ENCODE measurements at regions not wholly inside any gene's neighbourhood (a gene's known extent, or its start where the extent isn't known, plus 50 kb on each side); places are given as distances from the start of the nearest gene placed in this dataset.

DNA sequence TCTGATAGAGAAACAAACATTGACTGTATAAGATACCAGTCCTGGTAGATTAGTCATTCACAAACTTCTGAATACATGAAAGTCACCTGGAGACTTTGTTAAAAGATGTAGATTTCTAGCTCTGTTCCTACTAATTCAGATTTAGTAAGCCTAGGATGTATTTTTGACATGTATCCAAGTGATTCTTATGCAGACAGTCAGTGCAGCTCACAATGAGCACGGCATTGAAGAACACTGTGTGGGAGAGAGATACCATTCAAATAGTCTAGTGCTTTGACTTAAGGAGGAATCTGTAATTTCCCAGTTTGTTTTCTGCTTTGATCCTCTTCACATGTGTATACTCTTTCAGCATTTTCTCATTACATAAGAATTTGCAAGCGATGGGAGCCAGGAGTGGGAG, 68.7 kb upstream of the STXBP6 start:
- 81 to 85% (median 85%) methylated on average over 2 of the region's 2 CpGs for whole genome bisulfite sequencing, 3 donors
- no peak for DNase-seq
- Histone ChIP-seq H3K9me3 (ENCODE audit: control insufficient read depth in 2 of 2, insufficient read depth in 1 of 2, low read depth in 1 of 2, low read length in 1 of 2) (no peaks in the 10 kb centered on the region), H3K27me3 (ENCODE audit: control insufficient read depth in 3 of 3, insufficient read depth in 3 of 3, low read length in 3 of 3) (no peaks in the 10 kb centered on the region), H3K4me1 (ENCODE audit: control insufficient read depth in 3 of 3, insufficient read depth in 2 of 3, low read depth in 1 of 3, low read length in 2 of 3) (peaks cover 0 to 5% (median 0%) of the 10 kb centered on the region in 3 donors), H3K36me3 (ENCODE audit: control insufficient read depth in 3 of 3, insufficient read depth in 2 of 3, low read depth in 1 of 3, low read length in 3 of 3) (no peaks in the 10 kb centered on the region), H3K27ac (ENCODE audit: low read depth in 1 of 3, low read length in 2 of 3) (no peak overlapping the region), H3K4me3 (ENCODE audit: low read depth in 1 of 3, low read length in 3 of 3) (no peak overlapping the region)
- no peak for FAIRE-seq

DNA sequence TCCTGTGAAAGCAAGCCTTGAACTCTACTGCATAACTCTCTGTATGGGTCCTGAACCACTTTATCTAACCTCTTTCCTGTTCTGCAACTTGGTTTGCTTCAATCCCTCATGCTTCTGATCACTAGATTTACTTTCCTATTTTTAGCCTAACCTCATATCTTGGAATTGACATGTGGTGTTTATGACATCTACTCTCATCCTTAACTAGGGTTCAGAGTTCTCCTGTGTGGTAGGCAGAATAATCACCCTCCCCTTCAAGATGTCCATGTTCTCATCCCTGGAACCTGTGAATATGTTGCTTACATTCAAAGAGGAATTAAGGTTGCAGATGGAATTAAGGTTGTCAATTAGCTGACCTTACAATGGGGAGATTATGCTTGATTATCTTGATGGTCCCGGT, 67.4 kb upstream of the STXBP6 start:
- DNase-seq, result no peak
- Histone ChIP-seq H3K36me3 (ENCODE audit: control insufficient read depth in 3 of 3, insufficient read depth in 2 of 3, low read depth in 1 of 3, low read length in 3 of 3) (no peaks in the 10 kb centered on the region), H3K9me3 (ENCODE audit: control insufficient read depth in 2 of 2, insufficient read depth in 1 of 2, low read depth in 1 of 2, low read length in 1 of 2) (no peaks in the 10 kb centered on the region), H3K27ac (ENCODE audit: low read depth in 1 of 3, low read length in 2 of 3) (no peak overlapping the region), H3K27me3 (ENCODE audit: control insufficient read depth in 3 of 3, insufficient read depth in 3 of 3, low read length in 3 of 3) (no peaks in the 10 kb centered on the region), H3K4me1 (ENCODE audit: control insufficient read depth in 3 of 3, insufficient read depth in 2 of 3, low read depth in 1 of 3, low read length in 2 of 3) (peaks cover 0 to 5% (median 0%) of the 10 kb centered on the region in 3 donors), H3K4me3 (ENCODE audit: low read depth in 1 of 3, low read length in 3 of 3) (no peak overlapping the region)
- WGBS, 3 donors, result 80 to 90% (median 86%) methylated on average over 1 of the region's 1 CpG
- FAIRE-seq, result no peak

DNA sequence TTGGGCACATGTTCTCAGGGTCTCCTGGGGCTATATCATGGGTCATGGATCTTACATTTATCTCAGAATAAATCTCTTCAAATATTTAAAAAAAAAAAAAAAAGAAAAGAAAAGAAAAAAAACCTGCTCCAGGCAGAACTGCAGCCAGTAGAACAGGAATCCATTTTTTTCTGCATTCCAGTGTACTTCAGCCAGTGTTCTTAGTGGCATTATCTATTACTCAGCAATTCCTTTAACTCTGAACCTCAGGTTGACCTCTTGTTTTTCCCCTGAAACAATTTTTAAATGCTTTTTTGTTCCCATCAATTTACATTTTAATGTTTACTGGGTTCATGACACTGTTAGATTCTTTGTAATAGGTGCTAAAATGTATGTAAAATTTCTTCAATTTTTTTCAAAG, 66.7 kb upstream of the STXBP6 start:
- Histone ChIP-seq H3K27ac (ENCODE audit: low read depth in 1 of 3, low read length in 2 of 3) (no peak overlapping the region), H3K9me3 (ENCODE audit: control insufficient read depth in 2 of 2, insufficient read depth in 1 of 2, low read depth in 1 of 2, low read length in 1 of 2) (no peaks in the 10 kb centered on the region), H3K27me3 (ENCODE audit: control insufficient read depth in 3 of 3, insufficient read depth in 3 of 3, low read length in 3 of 3) (no peaks in the 10 kb centered on the region), H3K36me3 (ENCODE audit: control insufficient read depth in 3 of 3, insufficient read depth in 2 of 3, low read depth in 1 of 3, low read length in 3 of 3) (no peaks in the 10 kb centered on the region), H3K4me1 (ENCODE audit: control insufficient read depth in 3 of 3, insufficient read depth in 2 of 3, low read depth in 1 of 3, low read length in 2 of 3) (peaks cover 0 to 5% (median 0%) of the 10 kb centered on the region in 3 donors), H3K4me3 (ENCODE audit: low read depth in 1 of 3, low read length in 3 of 3) (no peak overlapping the region)
- no peak for FAIRE-seq
- no peak for DNase-seq

DNA sequence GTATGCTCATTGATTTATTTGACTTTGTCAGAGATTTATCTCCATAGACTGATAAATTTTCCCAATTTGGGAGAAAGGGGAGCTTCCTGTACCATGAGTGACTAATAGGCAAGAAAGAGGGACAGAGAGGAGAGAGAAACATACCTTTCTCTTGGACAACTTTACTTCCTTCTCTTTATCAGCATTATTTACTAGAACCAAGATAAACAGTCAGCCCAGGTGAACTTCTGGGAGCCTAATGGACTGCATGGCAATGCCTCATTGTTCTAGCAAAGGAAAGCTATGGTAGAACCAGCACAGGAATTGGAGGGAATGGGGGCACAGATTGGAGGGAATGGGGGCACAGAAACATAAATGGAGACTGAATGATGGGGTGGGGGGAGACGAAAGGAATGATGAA, 63.4 kb upstream of the STXBP6 start:
- WGBS, 3 donors, result 61 to 75% (median 75%) methylated on average over 1 of the region's 1 CpG

DNA sequence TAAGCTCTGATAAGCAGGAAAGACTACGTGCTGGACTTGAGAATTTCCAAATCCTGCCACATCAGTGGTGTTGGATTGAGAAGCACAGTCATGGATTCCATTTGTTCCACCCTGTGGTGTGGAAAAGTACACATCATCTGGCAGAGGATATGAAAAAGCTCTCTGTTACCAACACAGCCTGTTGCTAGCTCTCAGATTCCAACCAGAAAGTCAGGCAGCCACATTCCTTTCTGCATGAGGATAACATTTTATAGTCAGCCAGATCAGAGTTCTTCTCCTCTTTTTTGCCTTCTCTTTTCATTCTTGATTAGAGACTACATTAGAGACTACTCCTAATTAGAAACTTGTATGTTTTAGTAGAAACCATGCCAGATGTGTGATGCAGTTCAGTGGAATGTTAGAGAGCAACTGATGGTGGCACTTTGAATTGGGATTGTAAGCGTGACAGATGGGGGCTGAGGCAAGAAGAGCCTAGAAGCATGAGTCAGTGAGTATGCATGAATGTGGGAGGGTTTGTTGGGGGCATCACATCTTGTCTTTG, 61.2 kb upstream of the STXBP6 start:
- peaks cover 0 to 7% (median 0%) of the 10 kb centered on the region in 3 donors for H3K4me1 ChIP-seq (ENCODE audit: control insufficient read depth in 3 of 3, insufficient read depth in 2 of 3, low read depth in 1 of 3, low read length in 2 of 3)
- H3K36me3 ChIP-seq (ENCODE audit: control insufficient read depth in 3 of 3, insufficient read depth in 2 of 3, low read depth in 1 of 3, low read length in 3 of 3), result no peaks in the 10 kb centered on the region
- no peaks in the 10 kb centered on the region for H3K9me3 ChIP-seq (ENCODE audit: control insufficient read depth in 2 of 2, insufficient read depth in 1 of 2, low read depth in 1 of 2, low read length in 1 of 2)
- H3K27ac ChIP-seq (ENCODE audit: low read depth in 1 of 3, low read length in 2 of 3), result no peak overlapping the region
- no peaks in the 10 kb centered on the region for H3K27me3 ChIP-seq (ENCODE audit: control insufficient read depth in 3 of 3, insufficient read depth in 3 of 3, low read length in 3 of 3)
- DNase-seq (peak in 1 of 2 donors; percentile 36), FAIRE-seq (no peak)
- WGBS, 3 donors, result 49 to 59% (median 50%) methylated on average over 2 of the region's 2 CpGs
- H3K4me3 ChIP-seq (ENCODE audit: low read depth in 1 of 3, low read length in 3 of 3), result no peak overlapping the region

More for the DNA sequence above, 63.4 kb upstream of the STXBP6 start:
- Histone ChIP-seq H3K36me3 (ENCODE audit: control insufficient read depth in 3 of 3, insufficient read depth in 2 of 3, low read depth in 1 of 3, low read length in 3 of 3) (no peaks in the 10 kb centered on the region), H3K27ac (ENCODE audit: low read depth in 1 of 3, low read length in 2 of 3) (no peak overlapping the region), H3K27me3 (ENCODE audit: control insufficient read depth in 3 of 3, insufficient read depth in 3 of 3, low read length in 3 of 3) (no peaks in the 10 kb centered on the region), H3K4me1 (ENCODE audit: control insufficient read depth in 3 of 3, insufficient read depth in 2 of 3, low read depth in 1 of 3, low read length in 2 of 3) (peaks cover 0 to 11% (median 0%) of the 10 kb centered on the region in 3 donors), H3K4me3 (ENCODE audit: low read depth in 1 of 3, low read length in 3 of 3) (no peak overlapping the region), H3K9me3 (ENCODE audit: control insufficient read depth in 2 of 2, insufficient read depth in 1 of 2, low read depth in 1 of 2, low read length in 1 of 2) (no peaks in the 10 kb centered on the region)
- DNase-seq, result peak in 1 of 2 donors; percentile 51
- no peak for FAIRE-seq

DNA sequence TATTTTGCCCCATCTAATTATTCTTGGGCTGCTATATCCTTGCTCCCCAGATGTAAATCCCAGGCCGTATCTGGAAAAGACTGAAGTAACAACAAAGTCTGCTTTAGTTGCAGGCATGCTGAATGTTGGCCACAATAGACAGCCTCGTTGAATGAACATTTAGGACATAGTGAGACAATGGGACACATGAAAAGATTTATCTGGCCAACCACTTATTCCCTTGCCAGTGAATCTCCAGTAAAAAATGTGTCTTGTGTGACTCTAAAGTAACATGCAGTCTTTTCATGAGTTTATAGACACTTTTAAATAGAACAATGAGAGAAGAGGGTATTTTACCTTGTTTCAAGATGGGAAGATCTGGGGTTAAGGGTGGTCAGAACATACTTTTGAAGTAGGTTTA, 60.2 kb upstream of the STXBP6 start:
- DNase-seq (no peak), FAIRE-seq (no peak)
- Histone ChIP-seq H3K27me3 (ENCODE audit: control insufficient read depth in 3 of 3, insufficient read depth in 3 of 3, low read length in 3 of 3) (no peaks in the 10 kb centered on the region), H3K36me3 (ENCODE audit: control insufficient read depth in 3 of 3, insufficient read depth in 2 of 3, low read depth in 1 of 3, low read length in 3 of 3) (no peaks in the 10 kb centered on the region), H3K4me3 (ENCODE audit: low read depth in 1 of 3, low read length in 3 of 3) (no peak overlapping the region), H3K4me1 (ENCODE audit: control insufficient read depth in 3 of 3, insufficient read depth in 2 of 3, low read depth in 1 of 3, low read length in 2 of 3) (peaks cover 0 to 7% (median 0%) of the 10 kb centered on the region in 3 donors), H3K9me3 (ENCODE audit: control insufficient read depth in 2 of 2, insufficient read depth in 1 of 2, low read depth in 1 of 2, low read length in 1 of 2) (no peaks in the 10 kb centered on the region), H3K27ac (ENCODE audit: low read depth in 1 of 3, low read length in 2 of 3) (no peak overlapping the region)
- 62 to 88% (median 66%) methylated on average over 2 of the region's 2 CpGs for WGBS, 3 donors

DNA sequence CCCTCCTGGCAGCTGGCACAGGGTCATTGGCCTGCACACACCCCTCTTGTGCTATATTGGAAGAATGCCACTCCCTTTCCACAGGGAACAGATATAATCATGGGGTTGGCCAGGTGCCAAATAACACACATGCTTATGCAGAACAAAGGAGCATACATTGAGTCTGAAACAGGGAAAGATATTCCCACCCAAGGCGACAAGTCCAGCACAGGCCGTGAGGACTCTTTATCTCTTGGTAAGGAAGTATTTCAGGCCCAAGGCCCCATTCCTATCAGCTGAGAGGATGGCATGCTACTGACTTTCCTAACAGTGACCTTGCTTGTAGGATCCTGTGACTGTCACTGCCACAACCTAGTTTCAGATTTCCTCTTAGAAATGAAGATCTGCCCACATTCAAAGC, 59.0 kb upstream of the STXBP6 start:
- H3K9me3 ChIP-seq (ENCODE audit: control insufficient read depth in 2 of 2, insufficient read depth in 1 of 2, low read depth in 1 of 2, low read length in 1 of 2), result peaks cover 0 to 2% of the 10 kb centered on the region in 2 donors
- DNase-seq (peak; percentile 74 to 88), FAIRE-seq (no peak)
- H3K4me3 ChIP-seq (ENCODE audit: low read depth in 1 of 3, low read length in 3 of 3), result no peak overlapping the region
- H3K27ac ChIP-seq (ENCODE audit: low read depth in 1 of 3, low read length in 2 of 3), result peak overlapping the region in 1 of 3 donors; percentile 58
- H3K27me3 ChIP-seq (ENCODE audit: control insufficient read depth in 3 of 3, insufficient read depth in 3 of 3, low read length in 3 of 3), result no peaks in the 10 kb centered on the region
- peaks cover 0 to 7% (median 0%) of the 10 kb centered on the region in 3 donors for H3K4me1 ChIP-seq (ENCODE audit: control insufficient read depth in 3 of 3, insufficient read depth in 2 of 3, low read depth in 1 of 3, low read length in 2 of 3)
- H3K36me3 ChIP-seq (ENCODE audit: control insufficient read depth in 3 of 3, insufficient read depth in 2 of 3, low read depth in 1 of 3, low read length in 3 of 3), result no peaks in the 10 kb centered on the region
- WGBS, 3 donors, result 5 to 48% (median 36%) methylated on average over 2 of the region's 2 CpGs

DNA sequence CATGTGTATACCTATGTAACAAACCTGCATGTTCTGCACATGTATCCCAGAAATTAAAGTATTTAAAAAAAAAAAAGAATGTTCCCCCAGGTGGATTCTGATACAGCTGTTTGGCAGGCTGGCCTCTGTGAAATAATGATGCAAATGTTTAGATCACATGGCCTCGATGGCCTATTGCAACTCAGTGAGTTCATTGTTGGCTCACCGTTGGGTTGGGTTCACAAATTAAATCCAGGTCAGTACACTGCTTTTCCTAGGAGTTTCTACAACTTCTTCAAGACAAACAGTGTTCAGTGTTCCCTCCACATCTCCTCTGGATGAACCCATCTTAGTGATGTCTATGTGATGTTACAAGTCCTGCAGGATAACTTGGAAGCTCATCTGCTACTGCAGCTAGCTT, 58.3 kb upstream of the STXBP6 start:
- H3K9me3 ChIP-seq (ENCODE audit: control insufficient read depth in 2 of 2, insufficient read depth in 1 of 2, low read depth in 1 of 2, low read length in 1 of 2), result peaks cover 0 to 2% of the 10 kb centered on the region in 2 donors
- no peaks in the 10 kb centered on the region for H3K36me3 ChIP-seq (ENCODE audit: control insufficient read depth in 3 of 3, insufficient read depth in 2 of 3, low read depth in 1 of 3, low read length in 3 of 3)
- H3K4me1 ChIP-seq (ENCODE audit: control insufficient read depth in 3 of 3, insufficient read depth in 2 of 3, low read depth in 1 of 3, low read length in 2 of 3), result peaks cover 0 to 7% (median 0%) of the 10 kb centered on the region in 3 donors
- WGBS, 3 donors, result 80 to 93% (median 90%) methylated on average over 2 of the region's 2 CpGs
- no peak for DNase-seq
- H3K27ac ChIP-seq (ENCODE audit: low read depth in 1 of 3, low read length in 2 of 3), result peak overlapping the region in 1 of 3 donors; percentile 58
- no peak overlapping the region for H3K4me3 ChIP-seq (ENCODE audit: low read depth in 1 of 3, low read length in 3 of 3)
- no peaks in the 10 kb centered on the region for H3K27me3 ChIP-seq (ENCODE audit: control insufficient read depth in 3 of 3, insufficient read depth in 3 of 3, low read length in 3 of 3)
- FAIRE-seq, result no peak

DNA sequence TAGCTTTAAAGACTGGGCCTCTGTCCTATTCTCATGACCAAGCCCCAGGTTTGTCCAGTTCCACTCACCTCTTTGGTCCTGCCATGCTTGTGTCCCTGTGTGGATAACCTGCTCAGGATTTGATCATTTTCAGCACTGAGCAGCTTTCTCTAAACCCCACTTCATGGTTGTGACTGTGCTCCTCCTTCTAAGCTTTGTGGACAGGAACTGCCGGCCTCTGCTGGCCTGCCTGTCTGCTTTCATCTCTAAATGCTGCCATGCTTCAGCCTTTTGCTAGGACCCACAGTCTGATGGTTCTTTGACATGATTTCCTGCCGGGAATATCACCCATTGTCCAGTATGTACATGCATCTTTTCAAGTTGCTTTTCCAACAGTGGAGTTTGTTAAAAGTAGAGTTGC, 53.9 kb upstream of the STXBP6 start:
- WGBS, 3 donors, result 43 to 88% (median 80%) methylated on average over 2 of the region's 2 CpGs
- Histone ChIP-seq H3K4me1 (ENCODE audit: control insufficient read depth in 3 of 3, insufficient read depth in 2 of 3, low read depth in 1 of 3, low read length in 2 of 3) (peaks cover 0 to 2% (median 0%) of the 10 kb centered on the region in 3 donors), H3K4me3 (ENCODE audit: low read depth in 1 of 3, low read length in 3 of 3) (no peak overlapping the region), H3K27me3 (ENCODE audit: control insufficient read depth in 3 of 3, insufficient read depth in 3 of 3, low read length in 3 of 3) (no peaks in the 10 kb centered on the region), H3K36me3 (ENCODE audit: control insufficient read depth in 3 of 3, insufficient read depth in 2 of 3, low read depth in 1 of 3, low read length in 3 of 3) (no peaks in the 10 kb centered on the region), H3K9me3 (ENCODE audit: control insufficient read depth in 2 of 2, insufficient read depth in 1 of 2, low read depth in 1 of 2, low read length in 1 of 2) (peaks cover 0 to 2% of the 10 kb centered on the region in 2 donors), H3K27ac (ENCODE audit: low read depth in 1 of 3, low read length in 2 of 3) (no peak overlapping the region)
- DNase-seq (no peak), FAIRE-seq (no peak)
